T-helper 2 cell treated with Interferon-gamma antibody and Interleukin-4, amounts not matched to agents 5 μg/mL and 100 μg/mL, for 36 hours (primary cell): ENCODE measurements at regions not wholly inside any gene's neighbourhood (a gene's known extent, or its start where the extent isn't known, plus 50 kb on each side); places are given as distances from the start of the nearest gene placed in this dataset.

Source experiments
- DNase-seq: peaks from one replicate; pipeline ENCODE4 v3.0.0; 2021; ENCODE audit warnings: low spot score
- H3K27ac Mint-ChIP-seq: one replicate; pipeline ENCODE4 v1.8.0; 2021; ENCODE audit warnings: mild to moderate bottlenecking, mixed read lengths
- H3K27me3 Mint-ChIP-seq: one replicate; pipeline ENCODE4 v1.8.0; 2021; ENCODE audit warnings: low read depth, mixed read lengths
- H3K36me3 Mint-ChIP-seq: one replicate; pipeline ENCODE4 v1.8.0; 2021; ENCODE audit warnings: low read depth, mixed read lengths
- H3K4me1 Mint-ChIP-seq: one replicate; pipeline ENCODE4 v1.8.0; 2021; ENCODE audit warnings: low read depth, mixed read lengths
- H3K4me3 Mint-ChIP-seq: one replicate; pipeline ENCODE4 v1.8.0; 2022; ENCODE audit warnings: mild to moderate bottlenecking, moderate library complexity, mixed read lengths
- H3K9me3 Mint-ChIP-seq: one replicate; pipeline ENCODE4 v1.8.0; 2021; ENCODE audit warnings: mixed read lengths

- peaks cover 62% of the 10 kb centered on the region for H3K4me1 Mint-ChIP-seq
- no peak overlapping the region for H3K27ac Mint-ChIP-seq
- no peak for DNase-seq
- H3K27me3 Mint-ChIP-seq, result no peaks in the 10 kb centered on the region
- H3K36me3 Mint-ChIP-seq, result peaks cover 13% of the 10 kb centered on the region
- no peaks in the 10 kb centered on the region for H3K9me3 Mint-ChIP-seq
- no peak overlapping the region for H3K4me3 Mint-ChIP-seq
These were observed 64.8 kb upstream of the DOCK9 start for GRCh38 chr13:99042521-99043250.

- Mint-ChIP-seq H3K36me3 (peaks cover 20% of the 10 kb centered on the region), H3K9me3 (no peaks in the 10 kb centered on the region), H3K4me1 (peaks cover 69% of the 10 kb centered on the region), H3K27ac (no peak overlapping the region), H3K4me3 (no peak overlapping the region), H3K27me3 (no peaks in the 10 kb centered on the region)
- no peak for DNase-seq
These were observed 66.0 kb upstream of the DOCK9 start for GRCh38 chr13:99043831-99044231.

- Mint-ChIP-seq H3K27ac (peak overlapping the region; percentile 93), H3K4me1 (peaks cover 74% of the 10 kb centered on the region), H3K27me3 (no peaks in the 10 kb centered on the region), H3K4me3 (peak overlapping the region; percentile 81), H3K36me3 (peaks cover 23% of the 10 kb centered on the region), H3K9me3 (no peaks in the 10 kb centered on the region)
- DNase-seq, result no peak
These were observed 66.9 kb upstream of the DOCK9 start for GRCh38 chr13:99044764-99045163.

DNA sequence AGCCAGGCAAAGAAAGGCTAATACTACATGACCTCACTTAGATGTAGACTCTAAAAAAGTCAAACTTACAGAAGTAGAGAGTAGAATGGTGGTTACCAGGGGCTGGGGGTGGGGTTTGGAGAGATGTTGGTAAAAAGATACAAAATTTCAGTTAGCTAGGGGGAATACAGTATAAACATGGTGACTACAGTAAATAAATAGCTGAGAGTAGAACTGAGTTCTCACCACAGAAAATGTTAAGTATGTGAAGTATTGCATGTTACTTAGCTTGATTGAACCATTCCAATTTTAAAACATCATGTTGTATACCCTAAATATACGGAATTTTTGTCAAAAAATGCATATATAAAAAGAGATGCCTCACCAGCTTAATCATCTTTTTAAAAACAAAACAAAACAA is 67.5 kb upstream of the DOCK9 start:
- no peaks in the 10 kb centered on the region for H3K27me3 Mint-ChIP-seq
- no peak for DNase-seq
- peak overlapping the region; percentile 81 for H3K4me3 Mint-ChIP-seq
- peak overlapping the region; percentile 93 for H3K27ac Mint-ChIP-seq
- H3K36me3 Mint-ChIP-seq, result peaks cover 23% of the 10 kb centered on the region
- H3K9me3 Mint-ChIP-seq, result no peaks in the 10 kb centered on the region
- peaks cover 76% of the 10 kb centered on the region for H3K4me1 Mint-ChIP-seq

DNA sequence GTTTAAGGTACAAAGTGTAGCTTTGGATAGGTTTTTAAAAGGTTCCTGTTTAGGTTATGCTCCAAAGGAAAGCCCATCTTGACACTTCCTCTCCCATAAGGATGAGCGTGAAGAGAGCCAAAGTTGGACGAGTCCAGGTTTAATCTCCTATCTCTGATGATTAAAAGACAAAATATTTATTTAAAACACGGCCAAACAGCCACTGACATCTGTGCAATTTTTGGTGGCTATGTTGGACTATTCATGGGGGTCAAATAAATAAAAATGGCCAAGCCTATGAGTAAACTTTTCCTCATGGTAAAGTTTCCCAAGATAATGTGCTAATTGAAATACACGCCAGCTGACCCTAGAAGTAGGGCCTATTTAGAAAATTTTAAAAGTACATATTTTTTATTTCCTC is 69.0 kb upstream of the DOCK9 start:
- DNase-seq, result no peak
- H3K27ac Mint-ChIP-seq, result peak overlapping the region; percentile 93
- peaks cover 21% of the 10 kb centered on the region for H3K36me3 Mint-ChIP-seq
- no peaks in the 10 kb centered on the region for H3K27me3 Mint-ChIP-seq
- H3K4me1 Mint-ChIP-seq, result peaks cover 82% of the 10 kb centered on the region
- H3K9me3 Mint-ChIP-seq, result no peaks in the 10 kb centered on the region
- H3K4me3 Mint-ChIP-seq, result peak overlapping the region; percentile 81

GRCh38 chr13:99050983-99051488 is 73.2 kb upstream of the DOCK9 start:
- H3K4me3 Mint-ChIP-seq, result peak overlapping the region; percentile 75
- DNase-seq, result no peak

GRCh38 chr13:99051768-99052455 is 74.0 kb upstream of the DOCK9 start:
- Mint-ChIP-seq H3K4me3 (peak overlapping the region; percentile 75), H3K27ac (peak overlapping the region; percentile 83), H3K27me3 (no peaks in the 10 kb centered on the region), H3K4me1 (peaks cover 71% of the 10 kb centered on the region), H3K36me3 (peaks cover 36% of the 10 kb centered on the region), H3K9me3 (no peaks in the 10 kb centered on the region)
- DNase-seq, result no peak

More at GRCh38 chr13:99050983-99051488, 73.2 kb upstream of the DOCK9 start:
- no peaks in the 10 kb centered on the region for H3K27me3 Mint-ChIP-seq
- H3K9me3 Mint-ChIP-seq, result no peaks in the 10 kb centered on the region
- peak overlapping the region; percentile 83 for H3K27ac Mint-ChIP-seq
- H3K36me3 Mint-ChIP-seq, result peaks cover 36% of the 10 kb centered on the region
- H3K4me1 Mint-ChIP-seq, result peaks cover 77% of the 10 kb centered on the region

- Mint-ChIP-seq H3K27ac (peak overlapping the region; percentile 83), H3K27me3 (no peaks in the 10 kb centered on the region), H3K4me1 (peaks cover 62% of the 10 kb centered on the region), H3K36me3 (peaks cover 27% of the 10 kb centered on the region), H3K4me3 (peak overlapping the region; percentile 72), H3K9me3 (no peaks in the 10 kb centered on the region)
- DNase-seq, result no peak
These were observed 75.9 kb upstream of the DOCK9 start for GRCh38 chr13:99053636-99054233.

GRCh38 chr13:99055281-99055680 is 77.4 kb upstream of the DOCK9 start:
- Mint-ChIP-seq H3K4me1 (peaks cover 60% of the 10 kb centered on the region), H3K4me3 (peak overlapping the region; percentile 72), H3K27ac (peak overlapping the region; percentile 68), H3K36me3 (peaks cover 23% of the 10 kb centered on the region), H3K27me3 (no peaks in the 10 kb centered on the region), H3K9me3 (no peaks in the 10 kb centered on the region)
- DNase-seq, result no peak

DNA sequence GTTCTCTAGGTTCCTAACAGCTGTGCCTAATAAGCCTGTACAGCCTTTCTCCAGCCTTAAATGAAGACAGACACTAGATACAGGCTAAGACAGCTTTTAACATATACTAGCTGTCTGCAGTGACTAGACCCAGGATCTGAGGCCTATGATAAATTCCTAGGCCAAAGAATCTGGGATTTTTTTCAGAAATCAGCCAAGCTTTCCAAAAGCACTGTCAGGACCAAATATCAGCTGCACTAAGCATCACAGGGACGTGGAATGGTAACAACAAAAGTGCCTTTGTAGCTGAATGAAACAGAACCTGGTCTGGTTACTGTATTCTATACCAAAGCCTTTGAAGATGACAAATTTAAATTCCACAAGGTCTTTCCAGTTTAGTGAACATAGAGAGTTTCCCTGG is 77.9 kb upstream of the DOCK9 start:
- H3K4me1 Mint-ChIP-seq, result peaks cover 56% of the 10 kb centered on the region

GRCh38 chr13:99056381-99057014 is 78.6 kb upstream of the DOCK9 start:
- H3K4me1 Mint-ChIP-seq, result peaks cover 52% of the 10 kb centered on the region

More for the DNA sequence above, 77.9 kb upstream of the DOCK9 start:
- Mint-ChIP-seq H3K27me3 (no peaks in the 10 kb centered on the region), H3K36me3 (peaks cover 21% of the 10 kb centered on the region), H3K4me3 (no peak overlapping the region), H3K9me3 (no peaks in the 10 kb centered on the region), H3K27ac (no peak overlapping the region)
- DNase-seq, result no peak

DNA sequence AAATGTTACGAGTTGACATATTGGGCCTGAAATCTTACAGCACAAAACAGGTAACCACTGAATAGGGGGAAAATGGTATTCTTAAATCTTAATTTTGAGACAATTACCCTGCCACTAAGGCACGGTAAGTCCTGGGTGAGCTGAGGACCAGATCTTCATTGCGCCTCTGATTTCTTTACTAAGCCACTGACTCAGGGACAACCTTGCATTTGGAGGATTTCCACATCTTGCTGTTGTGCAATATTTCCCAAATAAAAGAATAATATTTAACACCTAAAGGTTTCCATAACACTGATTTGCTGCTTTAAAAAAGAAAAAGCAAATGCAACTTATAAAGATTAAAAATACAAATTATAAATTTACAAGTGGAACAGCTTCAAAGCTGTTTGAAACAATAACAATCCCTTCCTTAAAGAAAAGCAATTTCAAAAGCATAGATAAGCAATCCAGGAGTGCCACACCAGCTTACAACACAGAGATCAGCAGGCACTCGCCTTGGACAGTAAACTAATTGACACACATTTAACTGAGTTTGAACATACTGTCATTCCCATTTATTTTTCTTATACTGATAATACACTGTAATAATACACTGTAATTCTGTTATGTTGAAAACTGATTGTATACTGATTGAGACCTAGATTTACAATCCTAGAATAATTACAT is 79.6 kb upstream of the DOCK9 start:
- Mint-ChIP-seq H3K9me3 (no peaks in the 10 kb centered on the region), H3K4me3 (no peak overlapping the region), H3K27me3 (no peaks in the 10 kb centered on the region), H3K36me3 (peaks cover 27% of the 10 kb centered on the region), H3K4me1 (peaks cover 50% of the 10 kb centered on the region), H3K27ac (no peak overlapping the region)
- DNase-seq, result no peak

More at GRCh38 chr13:99056381-99057014, 78.6 kb upstream of the DOCK9 start:
- Mint-ChIP-seq H3K36me3 (peaks cover 23% of the 10 kb centered on the region), H3K4me3 (no peak overlapping the region), H3K27me3 (no peaks in the 10 kb centered on the region), H3K9me3 (no peaks in the 10 kb centered on the region), H3K27ac (no peak overlapping the region)
- no peak for DNase-seq
